HG02943 (cell line): ENCODE measurements at regions not wholly inside any gene's neighbourhood (a gene's known extent, or its start where the extent isn't known, plus 50 kb on each side); places are given as distances from the start of the nearest gene placed in this dataset.

Experiments
- ATAC-seq: cut with Tn5 transposase; IDR thresholded peaks from one replicate; pipeline ENCODE4 v1.9.1; 2021; ENCODE audit warnings: mild to moderate bottlenecking, low read depth, moderate library complexity; ENCODE audit not compliant: unreplicated experiment

DNA sequence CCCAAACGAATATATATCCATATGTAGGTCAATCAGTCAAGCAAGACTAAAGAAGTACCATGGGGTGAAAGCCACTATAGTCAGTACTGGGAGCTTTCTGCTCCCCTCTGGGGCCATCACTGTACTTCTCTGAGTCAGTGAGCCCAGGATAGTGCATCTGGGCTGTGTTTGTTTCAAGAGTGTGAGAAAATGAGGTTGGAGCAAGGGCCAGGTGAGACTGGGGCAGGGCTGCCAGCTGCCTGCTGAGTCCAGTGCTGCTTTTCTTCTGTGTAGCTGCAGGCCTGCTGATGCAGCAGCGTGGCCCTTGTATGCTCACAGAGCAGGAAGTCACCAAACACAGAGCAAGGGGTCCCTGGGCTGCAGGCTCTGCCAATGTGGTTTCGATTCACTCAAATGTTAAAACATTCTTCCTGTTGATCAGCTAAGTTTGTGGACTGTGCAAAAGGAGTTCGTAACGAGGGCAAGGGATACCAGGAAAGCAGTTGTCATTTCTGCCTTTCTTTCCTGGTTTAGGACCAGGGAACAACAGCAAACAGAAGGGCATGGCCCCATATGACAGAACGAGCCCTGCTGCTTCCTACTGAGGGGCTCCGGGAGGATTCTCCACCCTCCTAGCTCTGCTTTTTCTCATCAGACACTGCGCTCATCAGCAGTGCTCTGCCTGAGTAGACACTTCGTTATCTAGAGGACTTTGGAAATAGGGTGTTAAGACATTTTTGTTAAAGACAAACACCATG is 65.4 kb upstream of the TNS3 start:
- ATAC-seq = peak; percentile 84

DNA sequence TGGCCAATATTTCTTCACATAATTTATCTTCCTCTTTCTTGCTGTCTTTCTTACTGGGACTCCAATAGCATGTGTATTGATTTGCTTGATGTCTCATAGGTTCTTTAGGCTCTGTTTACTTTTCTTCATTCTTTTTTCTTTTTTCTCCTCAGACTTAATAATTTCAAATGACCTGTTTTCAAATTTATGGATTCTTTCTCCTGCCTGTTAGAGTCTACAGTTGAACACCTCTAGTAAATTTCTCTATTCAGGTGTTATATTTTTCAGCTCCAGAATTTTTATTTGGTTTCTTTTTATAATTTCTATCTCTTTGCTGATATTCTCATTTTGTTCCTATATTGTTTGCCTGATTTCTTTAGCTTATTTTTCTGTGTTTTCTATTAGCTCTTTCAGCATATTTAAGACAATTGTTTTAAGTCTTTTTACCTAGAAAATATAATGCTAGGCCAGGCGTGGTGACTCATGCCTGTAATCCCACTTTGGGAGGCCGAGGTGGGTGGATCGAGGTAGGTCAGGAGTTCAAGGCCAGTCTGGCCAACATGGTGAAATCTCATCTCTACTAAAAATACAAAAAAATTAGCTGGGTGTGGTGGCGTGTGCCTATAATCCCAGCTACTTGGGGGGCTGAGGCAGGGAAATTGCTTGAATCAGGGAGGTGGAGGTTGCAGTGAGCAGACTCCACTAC is 61.9 kb upstream of the TNS3 start:
- no peak for ATAC-seq

DNA sequence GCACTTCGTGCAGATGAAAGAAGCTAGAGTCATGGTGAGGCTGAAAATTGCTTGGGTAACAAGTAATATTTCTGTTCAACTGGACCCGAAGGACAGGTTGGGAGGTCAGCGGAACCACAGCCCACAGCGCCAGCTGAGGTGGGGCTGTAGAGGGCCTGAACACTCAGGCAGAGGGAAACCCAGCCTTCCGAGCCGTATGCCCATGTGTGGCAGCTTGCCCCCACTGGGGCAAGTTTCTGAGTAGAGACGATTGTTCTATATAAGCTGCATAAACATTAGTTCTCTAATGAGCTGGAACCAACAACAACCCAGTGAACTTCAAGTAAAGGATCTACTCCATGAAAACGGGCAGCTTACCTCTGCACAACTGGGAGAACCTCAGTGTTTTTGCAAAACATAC is 58.4 kb upstream of the TNS3 start:
- ATAC-seq = no peak

- no peak for ATAC-seq
Observed at GRCh38 chr7:47639495-47640110, 57.7 kb upstream of the TNS3 start.

DNA sequence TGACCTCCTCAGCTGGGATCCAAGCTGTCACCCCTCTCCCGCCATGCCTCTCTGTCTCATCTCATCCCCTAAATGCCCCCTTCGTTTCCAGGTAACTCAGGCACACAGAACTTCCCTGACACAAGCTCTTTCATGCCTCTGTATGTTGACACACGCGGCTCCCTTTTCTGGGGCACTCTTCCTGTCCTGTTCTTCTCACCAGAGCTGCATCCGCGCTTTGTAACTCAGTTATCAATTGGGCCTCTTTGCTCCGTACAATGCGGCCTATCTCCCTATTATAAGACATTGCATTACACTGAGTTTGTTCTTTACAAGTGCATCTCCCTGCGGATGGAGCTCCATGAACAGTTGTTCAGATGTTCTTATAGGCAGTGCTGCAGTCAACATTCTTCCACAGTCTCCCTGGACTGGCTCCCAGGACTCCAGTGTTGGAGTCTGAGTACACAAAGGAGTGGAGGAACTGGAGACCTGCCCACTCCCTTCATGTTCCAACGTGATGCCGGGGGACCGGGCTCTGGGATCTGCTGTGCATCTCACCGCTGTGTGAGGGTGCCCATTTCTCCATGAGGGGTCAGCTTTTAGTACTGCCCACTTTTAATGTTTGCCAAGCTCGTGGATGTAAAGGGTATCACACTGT is 56.9 kb upstream of the TNS3 start:
- ATAC-seq = no peak

- no peak for ATAC-seq
Observed at GRCh38 chr7:47636433-47637175, 54.7 kb upstream of the TNS3 start.

DNA sequence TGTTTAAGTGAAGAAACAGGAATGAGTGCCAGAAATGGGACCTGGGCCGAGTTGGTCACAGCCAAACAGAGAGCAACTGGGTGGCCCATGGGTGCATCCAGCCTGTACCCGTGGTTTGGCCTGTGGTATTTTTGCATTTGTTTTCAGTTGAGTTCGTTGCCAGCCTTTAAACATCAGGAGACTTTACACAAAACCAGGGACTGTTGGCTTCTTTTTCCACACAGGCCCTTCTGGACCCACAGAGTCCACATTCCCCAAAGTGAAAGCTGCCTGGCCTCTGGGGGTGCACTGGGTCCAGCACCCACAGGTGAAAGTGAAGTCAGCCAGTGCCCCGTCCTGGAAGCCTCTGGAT is 54.1 kb upstream of the TNS3 start:
- no peak for ATAC-seq

DNA sequence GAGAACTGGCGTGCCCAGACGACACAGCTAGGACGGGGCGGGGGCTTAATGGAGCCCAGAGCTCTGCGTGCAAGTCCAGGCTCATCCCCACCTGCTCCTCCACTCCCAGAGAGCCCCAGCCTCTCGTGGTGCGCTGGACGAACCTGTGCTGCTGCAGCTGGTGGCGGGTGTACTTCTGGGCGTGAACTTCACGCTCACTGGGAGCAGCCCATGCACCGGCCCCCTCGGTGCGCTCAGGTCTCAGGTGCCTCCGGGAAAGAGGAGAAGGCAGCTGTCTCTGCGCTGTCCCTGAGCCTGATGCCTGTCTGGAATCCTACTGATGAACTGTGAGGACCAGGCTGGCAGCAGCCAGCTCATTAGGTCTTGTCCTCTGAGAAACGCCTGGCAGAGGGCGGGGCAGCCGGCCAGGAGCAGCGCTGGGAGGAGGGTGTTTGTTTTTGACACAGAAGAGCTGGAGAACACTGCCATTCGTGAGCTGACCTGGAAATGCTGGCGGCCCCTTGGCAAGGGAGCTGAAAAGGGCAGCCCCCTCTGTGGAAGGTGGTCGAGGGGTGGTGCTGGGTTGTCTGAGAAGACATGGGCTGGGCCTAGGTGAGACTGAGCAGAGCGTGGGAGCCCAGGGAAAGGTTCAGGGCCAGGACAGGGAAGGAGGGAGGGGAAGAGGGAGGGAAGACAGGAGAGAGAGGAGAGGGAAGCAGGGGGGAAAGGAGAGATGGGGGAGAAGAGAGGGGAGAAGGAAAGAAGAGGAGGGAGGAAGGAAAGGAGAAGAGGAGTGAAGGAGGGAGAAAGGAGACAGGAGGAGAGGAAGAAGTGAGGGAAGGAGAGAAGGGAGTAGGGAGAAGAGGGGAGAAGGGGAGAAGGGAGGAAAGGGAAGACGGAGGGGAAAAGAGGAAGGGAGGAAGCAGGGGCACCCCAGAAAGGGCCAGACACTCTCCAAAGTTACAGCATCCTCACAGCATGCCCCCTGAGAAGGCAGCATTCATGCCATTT is 53.5 kb upstream of the TNS3 start:
- no peak for ATAC-seq

- ATAC-seq = no peak
Observed at GRCh38 chr7:47634273-47634672, 52.4 kb upstream of the TNS3 start.

DNA sequence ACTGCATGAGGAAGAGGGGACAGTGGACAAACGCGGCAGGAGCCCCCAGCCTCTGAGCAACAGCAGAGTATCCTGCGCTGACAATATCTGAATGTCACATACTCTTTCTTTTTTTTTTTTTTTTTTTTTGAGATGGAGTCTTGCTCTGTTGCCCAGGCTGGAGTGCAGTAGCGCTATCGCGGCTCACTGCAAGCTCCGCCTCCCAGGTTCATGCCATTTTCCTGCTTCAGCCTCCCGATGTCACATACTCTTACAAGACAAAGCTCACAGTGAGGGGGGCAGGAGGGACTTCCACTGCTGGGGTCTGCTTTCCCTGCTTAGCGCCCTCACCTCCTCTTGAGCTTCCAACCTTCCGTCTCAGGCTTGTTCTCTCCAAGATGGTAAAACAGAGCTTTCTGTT is 51.2 kb upstream of the TNS3 start:
- ATAC-seq = no peak
